Femur (tissue), 1 donor: ENCODE measurements at regions not wholly inside any gene's neighbourhood (a gene's known extent, or its start where the extent isn't known, plus 50 kb on each side); places are given as distances from the start of the nearest gene placed in this dataset.
A peak's percentile ranks its signal among the peaks of the same experiment; 100 is the strongest.
"Not testable (repeated sequence)": the region's sequence is repeated elsewhere in the genome, so short reads cannot be mapped to it uniquely, and the experiment has no call there.

Experiments used
- DNase-seq: peaks from one replicate; pipeline ENCODE4 v3.0.0-alpha.2; 2017

DNA sequence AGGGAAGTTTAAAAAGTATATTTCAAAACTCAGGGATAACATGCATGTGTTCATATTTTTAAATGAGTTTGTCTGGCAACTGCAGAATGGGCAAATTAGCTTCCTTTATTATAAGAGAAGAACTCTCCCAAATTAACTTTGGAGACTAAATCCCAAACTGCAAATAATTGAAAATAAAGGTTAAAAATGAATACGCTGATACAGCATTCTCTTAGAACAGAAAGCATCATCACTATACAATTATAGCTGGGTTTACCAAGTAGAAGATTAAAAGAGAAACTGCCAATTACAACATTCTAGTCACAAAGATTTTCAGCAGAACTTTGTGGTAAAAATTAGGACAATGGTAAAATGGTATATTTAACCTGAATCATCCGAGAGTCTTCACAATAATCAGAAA, 73.3 kb downstream of the OLFM4 start:
- DNase-seq, result no peak

DNA sequence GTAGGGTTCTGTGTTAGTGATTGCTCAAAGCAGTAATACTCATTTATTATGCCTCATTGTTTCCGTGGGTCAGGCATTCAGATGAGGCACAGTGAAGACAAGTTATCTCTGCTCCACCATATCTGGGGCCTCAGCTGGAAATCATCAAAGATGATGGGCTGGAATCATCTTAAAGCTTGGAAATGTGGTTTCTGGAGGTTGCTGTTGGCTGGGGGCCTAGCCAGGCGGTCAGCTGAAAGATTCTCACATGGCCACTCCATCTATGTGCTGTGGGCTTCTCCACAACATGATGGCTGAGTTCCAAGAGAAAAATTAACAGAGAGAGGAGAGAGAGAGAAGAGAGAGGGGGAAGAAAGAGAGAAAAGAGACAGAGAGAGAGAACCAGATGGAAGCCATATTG, 75.5 kb downstream of the OLFM4 start:
- DNase-seq, result peak; percentile 57

DNA sequence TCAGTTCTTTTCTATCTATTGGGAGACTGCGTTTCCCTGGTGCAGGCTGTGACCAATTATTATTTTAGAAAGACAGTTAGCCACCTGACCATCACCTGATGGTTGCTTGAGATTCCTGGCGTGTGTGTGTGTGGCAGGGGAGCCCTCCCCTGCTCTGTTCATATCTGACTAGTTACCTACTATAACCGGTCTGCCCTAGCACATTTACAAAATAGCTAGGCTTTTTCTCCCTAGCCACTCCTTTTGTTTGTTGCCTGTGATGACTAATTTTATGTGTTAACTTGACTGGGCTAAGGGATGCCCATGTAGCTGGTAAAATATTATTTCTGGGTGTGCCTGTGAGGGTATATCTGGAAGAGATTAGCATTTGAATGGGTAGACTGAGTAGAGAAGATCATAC, 76.9 kb downstream of the OLFM4 start:
- DNase-seq, result no peak

DNA sequence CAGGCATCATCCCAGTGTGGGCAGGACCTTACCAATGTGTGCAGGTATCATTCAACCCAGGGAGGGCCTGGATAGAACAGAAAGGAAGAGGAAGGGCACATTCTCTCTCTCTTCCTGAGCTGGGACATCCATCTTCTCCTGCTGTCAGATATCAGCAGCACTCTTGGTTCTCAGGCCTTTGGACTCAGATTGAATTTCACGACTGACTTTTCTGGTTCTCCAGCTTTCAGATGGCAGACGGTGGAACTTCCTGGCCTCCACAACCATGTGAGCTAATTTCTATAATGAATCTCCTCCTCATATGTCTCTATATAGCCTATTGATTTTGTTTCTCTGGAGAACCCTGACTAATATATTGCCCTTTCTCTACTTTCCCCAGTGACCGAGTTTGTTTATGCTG, 77.3 kb downstream of the OLFM4 start:
- no peak for DNase-seq

DNA sequence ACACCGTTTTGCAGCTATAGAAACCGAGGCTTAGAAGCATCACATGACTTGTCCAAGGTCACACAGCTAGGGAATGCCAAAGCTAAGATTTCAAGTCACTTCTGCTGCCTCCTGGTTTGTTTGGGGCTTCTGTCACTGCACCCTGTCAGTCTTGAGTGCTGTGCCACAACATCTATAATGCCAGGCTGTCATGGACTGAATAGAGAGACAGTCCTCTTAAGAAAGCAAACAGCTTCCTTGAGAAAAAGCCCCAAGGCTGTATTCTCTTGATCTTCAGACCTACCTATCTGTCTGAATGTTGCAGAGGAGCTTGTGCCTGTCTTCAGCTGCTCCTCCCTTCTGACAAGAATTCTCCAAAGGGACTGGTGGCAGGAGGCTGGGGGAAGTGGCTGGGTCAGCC, 81.6 kb downstream of the OLFM4 start:
- no peak for DNase-seq

DNA sequence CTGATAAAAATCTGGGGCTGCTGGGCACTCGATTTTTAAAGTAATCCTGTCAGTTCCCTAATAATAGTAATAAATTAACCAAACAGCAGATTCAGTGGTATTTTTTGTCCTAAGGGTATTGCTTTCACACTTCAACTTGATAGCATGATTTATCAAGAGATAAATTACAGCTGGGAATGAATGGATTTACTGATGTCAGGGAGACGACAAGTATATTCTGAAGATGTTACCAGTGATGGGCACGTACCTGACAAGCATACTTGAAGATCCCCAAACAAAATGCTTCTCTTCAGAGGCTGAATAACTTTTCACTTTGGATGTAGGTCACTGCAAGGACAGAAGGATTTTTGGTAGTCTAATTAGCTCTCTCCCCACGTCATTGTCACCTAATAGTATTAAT, 82.0 kb downstream of the OLFM4 start:
- DNase-seq, result no peak

DNA sequence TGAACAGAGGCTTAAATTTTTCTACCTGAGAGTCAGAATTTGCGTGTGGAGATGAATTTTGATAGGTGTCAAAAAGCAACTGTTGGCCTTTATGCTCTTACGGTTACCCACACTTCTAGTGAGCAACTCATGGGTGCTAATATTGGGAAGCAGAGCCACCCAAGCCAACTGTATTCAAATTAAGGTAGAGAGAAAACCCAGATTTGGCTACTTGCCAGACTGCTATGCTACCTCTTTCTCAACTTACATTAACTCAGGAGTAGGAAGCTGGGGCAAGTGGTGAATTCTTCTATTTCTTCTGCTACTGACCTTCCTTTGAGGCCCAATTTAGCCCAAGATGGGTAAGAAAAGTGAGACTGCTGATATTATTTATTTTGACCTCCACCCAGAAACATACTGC, 83.9 kb downstream of the OLFM4 start:
- no peak for DNase-seq

DNA sequence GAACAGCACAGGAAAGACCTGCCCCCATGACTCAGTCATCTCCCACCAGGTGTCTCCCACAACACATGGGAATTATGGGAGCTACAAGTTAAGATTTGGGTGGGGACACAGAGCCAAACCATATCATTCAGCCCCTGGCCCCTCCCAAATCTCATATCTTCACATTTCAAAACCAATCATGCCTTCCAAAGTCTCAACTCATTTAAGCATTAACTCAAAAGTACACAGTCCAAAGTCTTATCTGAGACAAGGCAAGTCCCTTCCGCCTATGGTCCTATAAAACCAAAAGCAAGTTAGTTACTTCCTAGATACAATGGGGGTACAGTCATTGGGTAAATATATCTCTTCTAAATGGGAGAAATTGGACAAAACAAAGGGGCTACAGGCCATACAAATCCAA, 88.4 kb downstream of the OLFM4 start:
- not testable (repeated sequence) for DNase-seq

DNA sequence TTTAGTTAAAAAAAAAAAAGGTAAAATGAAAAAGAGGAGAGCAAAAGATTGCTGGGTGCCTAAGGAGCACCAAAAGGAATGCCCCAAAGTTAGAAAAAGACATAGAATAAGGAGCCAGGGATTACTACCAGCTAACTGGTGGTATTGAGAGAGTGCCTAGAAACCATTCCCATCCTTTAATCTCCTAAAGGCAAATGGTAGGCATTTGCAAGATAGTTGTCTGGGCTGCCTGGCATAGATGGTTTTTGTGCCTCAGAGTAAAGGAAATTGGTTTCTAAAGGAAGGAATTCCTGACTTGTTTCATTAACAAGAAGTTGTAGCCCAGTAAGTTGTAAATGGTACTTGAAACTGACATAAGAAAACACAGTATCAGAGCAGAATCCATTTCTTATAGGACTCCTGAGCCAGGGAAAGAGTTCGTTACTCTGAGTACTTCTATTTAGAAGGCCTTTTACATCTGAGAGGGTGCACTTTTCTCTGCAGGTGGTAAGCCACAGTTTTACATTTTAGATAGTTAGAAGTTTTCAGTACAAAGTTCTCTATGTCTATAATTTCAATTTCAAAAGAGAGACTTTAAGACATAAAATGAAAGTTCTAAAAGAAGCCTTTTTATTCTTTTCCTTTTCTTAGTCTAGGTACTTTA, 92.6 kb downstream of the OLFM4 start:
- DNase-seq, result no peak

DNA sequence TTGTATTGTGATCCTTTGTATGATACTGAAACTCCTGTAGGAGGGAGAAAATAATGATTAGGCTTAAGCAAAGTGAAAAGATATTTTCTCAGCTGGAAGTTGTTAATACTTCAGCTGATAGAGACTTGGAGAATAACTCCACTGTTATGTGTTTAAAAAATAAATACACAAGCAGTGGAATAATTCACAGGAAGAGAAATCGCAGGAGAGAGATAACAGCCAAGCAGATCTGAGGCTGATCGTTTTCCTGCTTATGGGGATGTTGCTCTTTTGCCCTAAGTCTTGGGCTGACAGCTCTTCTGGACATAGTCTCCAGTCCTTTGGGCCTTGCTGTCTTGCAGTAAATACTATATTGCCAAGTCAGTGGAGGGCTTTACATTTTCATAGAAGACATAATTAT, 93.3 kb downstream of the OLFM4 start:
- peak; percentile 39 for DNase-seq

DNA sequence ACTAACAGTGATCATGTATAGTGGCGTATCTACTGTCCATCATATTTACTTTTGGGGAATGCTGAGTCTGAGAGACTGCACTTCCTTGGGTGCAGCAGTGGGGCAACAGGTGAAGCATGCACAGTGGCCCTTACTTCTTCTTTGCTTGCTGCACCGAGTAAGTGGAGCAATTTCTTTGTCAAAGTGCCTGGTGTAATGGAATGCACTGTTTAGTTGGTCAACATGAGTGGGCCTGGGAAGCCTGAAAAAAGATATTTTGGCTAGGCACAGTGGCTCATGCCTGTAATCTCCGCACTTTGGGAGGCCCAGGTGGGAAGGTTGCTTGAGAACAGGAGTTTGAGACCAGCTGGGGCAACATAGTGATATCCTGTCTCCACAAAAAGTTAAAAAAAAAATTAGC, 94.9 kb downstream of the OLFM4 start:
- no peak for DNase-seq

DNA sequence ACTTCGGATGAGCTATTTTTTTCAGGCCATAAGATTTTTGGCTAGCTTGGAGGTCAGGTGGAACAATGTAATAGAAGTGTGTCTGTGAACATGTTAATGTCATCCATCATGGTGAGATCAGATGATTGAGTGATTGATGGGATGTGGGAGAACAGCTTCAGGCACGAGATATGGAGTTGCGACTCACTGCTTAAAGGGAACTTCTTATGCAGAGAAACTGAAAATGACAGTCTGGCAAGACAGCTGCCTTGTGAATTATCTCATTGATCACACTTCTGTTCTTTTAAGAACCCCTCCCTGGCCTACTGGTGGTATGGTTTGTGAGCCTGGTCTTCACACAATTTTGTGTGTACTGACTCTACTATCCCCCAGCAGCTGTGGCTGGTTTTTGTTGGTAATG, 96.0 kb downstream of the OLFM4 start:
- DNase-seq, result no peak

DNA sequence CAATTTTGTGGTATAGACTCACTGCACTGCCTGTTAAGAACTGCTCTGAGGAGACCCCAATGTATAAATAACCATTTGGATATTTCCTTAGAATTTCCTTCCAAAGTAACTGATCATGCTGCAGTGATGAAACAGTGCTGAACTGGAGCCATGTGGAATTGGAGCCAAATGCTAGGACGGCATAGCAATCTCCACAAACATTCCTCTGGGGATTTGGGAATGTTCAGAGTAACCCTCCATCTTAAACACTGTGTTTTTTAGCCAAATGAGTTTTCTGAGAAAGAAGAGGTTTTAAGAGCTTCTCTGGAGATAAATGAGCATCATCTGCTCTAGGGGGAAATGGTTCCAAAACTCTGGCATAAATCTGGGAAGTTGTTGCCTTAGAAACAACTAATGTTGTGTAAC, 98.2 kb downstream of the OLFM4 start:
- DNase-seq, result peak; percentile 87

DNA sequence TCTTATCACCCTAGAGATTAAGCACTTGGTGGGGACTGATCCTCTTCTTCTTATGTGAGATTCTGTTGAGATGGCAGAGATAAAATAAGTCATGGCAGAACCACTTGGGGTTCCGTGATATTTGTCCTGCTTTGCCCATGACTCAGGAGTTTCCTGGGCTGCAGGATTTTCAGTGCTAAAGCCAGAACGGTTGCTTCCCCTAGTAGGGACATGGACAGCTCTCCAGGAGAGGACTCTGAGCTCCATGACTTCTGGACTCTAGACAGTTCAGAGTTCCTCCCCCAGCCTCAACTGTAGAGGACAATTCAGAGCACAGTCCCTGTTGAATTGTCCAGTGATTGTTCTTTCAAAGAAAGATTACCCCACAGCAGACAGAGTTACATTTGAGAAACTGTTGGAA, 98.8 kb downstream of the OLFM4 start:
- no peak for DNase-seq

DNA sequence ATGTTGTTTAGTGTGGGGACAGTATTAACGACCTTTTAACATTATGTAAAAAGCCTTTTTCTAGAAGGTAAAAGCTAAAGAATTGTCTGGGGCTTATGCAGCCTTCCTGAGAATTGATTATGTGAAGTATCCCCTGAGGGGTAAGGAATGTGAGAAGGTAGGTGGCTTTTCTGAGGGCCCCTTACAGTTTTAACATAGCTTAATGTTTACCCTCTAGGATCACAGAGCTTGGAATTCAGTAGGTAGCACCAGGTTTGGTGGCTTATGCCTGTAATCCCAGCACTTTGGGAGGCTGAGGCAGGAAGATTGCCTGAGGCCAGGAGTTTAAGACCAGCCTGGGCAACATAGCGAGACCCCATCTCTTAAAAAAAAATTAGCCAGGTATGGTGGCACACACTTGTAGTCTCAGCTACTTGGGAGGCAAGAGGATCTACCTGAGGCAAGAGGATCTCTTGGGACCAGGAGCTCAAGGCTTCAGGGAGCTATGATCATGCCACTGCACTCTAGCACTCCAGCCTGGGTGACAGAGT, 101.3 kb downstream of the OLFM4 start:
- no peak for DNase-seq

DNA sequence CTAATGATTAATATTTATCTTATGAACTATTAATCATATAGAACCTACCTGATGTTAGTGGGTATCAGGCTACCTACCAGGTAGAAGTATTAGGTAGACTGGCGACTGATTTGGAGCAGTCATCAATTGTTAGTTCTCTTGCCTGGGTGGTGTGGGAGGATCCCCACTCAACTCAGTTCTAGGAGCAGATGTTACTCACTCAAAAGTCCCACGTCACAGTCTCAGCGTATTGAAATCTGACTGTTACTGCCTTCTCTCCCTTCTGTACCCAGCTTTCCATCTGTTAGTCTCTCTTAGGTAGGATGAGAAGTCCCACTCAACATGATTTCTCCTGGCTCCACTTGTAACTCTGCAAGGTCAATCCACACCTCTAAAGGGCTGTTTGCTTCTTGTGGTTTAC, 102.7 kb downstream of the OLFM4 start:
- no peak for DNase-seq

DNA sequence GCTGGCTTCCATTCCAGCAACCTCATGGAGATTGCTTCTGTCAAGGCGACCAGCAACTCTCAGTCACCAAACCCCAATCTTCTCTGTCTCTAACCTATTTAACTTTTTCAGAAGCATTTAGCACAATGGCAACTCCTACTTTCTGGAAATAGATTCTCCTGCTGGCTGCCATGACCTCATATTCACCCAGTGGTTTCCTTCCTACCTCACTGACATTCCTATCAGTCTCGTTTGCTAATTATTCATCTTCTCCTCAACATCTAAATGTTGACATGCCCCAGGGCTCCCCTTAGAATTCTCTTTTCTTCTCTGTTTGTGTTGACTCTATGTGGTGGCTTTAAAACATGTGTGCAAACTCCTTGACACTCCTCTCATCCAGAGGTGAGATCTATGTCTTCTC, 106.7 kb downstream of the OLFM4 start:
- DNase-seq, result no peak

DNA sequence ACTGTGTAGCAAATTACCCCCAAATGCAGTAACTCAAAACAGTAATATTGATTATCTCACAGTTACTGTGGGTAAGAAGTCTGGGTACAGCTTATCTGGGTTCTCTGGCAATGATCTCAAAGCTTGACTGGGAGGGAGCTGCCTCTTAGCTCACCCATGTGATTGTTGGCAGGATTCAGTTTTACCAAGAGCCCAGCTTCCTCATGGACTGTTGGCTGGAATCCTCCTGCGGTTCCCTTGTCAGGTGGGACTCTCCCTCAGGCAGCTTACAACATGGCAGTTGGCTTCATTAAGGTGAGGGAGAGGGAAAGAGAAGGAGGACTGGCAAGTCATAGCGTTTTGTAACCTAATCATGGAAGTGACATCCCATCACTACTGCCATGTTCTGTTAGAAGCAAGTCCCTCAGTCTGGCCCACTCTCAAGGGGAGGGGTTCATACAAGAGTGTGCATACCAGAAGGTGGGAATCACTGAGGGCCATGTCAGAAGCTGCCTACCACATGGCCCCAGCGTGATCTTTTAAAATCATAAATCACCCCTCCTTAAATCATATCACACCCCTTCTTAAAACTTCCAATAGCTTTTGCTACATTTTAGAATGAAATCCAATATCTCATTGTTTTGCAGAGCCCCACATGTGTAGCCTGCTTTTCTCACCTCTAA, 108.1 kb downstream of the OLFM4 start:
- DNase-seq, result no peak

DNA sequence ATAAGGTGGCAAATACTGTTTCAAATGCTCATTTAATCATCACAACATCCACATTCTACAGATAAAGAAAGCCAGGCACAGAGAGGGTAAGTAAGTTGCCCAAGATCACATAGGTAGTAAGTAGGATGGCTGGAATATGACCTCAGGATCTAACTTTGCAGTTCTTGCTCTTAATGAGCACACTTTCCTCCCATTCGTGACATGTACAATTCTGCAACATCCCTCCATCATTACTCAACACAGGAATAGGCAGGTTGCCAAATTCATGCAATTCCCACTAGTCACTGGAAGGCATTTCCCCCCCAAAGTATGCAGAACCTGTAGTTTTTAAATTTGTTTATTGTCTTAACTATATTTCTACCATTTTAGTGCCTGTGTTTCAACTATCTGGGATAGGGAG, 109.2 kb downstream of the OLFM4 start:
- DNase-seq, result no peak

DNA sequence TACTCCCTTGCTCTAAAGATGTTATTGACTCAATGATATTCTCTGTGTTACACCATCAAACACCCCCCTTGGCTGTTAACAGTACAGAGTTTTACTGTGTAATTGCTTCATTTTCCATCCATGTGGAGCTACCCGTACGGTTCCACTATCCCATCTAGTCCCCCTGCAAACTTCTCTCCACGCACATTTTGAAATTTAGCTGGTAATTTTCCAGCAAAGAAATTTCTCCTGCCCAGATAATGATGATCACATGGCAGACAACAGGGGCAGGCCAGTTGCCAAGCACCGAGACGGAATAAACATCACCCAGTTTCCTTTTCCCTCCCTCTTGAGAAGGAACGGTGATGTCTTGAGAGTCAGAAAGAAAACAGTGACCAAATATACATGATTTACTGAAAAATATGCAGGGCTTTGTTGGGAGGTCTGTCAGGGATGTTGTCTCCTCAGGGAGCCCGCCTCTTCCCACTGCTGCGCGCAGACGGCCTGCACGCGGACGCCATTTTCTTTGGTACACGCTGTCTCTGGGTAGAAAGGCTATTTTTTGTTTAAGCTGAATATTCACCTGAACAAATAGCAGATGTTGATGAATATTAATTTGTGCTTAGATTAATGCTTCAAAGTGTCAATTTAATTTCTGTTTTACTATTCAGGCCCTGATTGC, 109.9 kb downstream of the OLFM4 start:
- DNase-seq, result peak; percentile 36

DNA sequence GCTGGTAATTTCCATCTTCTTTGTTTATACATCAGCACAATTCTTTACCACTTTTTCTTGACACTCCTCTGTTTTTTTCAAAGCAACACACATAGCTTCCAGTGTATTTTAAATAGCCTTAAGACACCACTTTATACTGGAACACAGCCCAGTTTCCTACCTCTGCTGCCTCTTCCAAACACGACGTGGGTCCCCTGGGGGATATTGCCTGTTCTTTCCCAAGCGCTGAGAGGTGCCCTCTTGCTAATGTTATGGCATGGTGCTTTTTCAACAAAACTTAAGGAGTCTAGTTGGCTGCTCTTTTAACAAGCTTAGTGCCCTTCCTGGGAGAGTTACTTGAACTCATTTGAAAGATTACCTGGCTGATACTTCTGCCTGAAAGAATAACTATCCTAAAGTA, 112.7 kb downstream of the OLFM4 start:
- no peak for DNase-seq

DNA sequence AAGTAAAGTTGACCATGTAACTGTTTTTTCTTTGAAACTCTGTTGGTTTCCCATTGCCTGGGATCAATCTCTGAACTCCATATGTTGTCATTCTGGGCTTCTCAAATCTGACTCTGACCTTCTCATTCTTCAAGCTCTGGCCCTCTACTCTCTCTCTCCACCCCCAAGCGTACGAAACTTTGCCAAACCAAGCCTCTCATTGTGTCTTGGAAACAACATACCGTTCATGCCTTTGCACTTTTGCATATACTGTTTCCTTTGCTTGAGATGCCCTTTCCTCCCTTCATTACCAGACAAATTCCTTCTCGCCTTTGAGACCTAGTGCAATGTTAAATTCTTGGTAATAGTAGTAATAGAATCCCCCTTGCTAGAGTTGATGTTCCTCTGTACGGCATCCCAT, 113.7 kb downstream of the OLFM4 start:
- DNase-seq, result no peak

DNA sequence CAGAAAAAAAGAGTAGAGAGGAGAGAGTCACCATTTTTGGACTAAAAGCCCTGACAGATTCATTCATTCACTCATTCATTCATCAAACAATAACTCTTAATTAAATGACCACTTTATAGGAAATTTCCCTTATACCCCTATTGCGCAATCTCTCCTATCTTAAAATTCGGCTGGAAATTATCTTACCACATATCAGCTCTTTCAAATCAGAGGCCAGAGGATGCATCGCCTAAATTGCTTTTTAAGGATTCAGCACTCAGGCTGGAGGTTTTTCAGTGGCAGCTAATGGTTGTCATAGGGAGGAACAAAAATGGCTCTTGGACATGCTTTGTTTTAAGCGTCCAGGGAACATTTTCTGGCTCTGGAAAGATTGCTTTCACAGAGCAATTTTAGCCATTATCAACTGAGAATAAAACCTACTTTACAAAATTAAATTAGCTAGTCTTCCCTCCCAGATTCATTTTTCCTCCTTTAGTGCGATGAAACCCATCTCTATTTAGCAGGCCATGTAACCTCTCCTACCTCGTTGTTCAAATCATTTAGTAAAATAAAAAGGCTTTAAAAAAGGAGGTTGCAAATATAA, 115.2 kb downstream of the OLFM4 start:
- no peak for DNase-seq

DNA sequence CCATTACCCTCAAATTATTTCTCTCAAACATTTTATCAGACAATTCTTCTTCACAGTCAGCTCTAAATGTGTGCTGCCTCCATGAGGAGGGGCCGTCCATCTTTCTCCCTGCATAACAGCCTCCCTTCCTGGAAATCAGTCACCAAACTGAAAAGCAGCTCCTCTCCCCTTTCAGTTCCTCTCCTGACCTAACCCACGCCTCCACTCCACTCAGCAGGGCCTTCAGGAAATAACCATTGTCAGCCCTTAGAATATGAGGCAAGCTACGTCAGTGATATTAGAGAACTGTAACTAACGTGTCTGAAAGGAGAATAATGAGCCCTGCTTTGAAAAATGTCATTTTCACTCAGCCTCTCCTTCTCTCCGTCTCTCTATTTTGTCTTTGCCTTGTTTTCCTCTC, 116.2 kb downstream of the OLFM4 start:
- no peak for DNase-seq
